ENCODE measurements at regions not wholly inside any gene's neighbourhood (a gene's known extent, or its start where the extent isn't known, plus 50 kb on each side); places are given as distances from the start of the nearest gene placed in this dataset.

- H3K27ac ChIP-seq (ENCODE audit: low read depth, low read length) = no peak overlapping the region
- TF ChIP-seq CTCF (conservative IDR thresholded peaks at IDR 0.05) = no peak
- H3K36me3 ChIP-seq (ENCODE audit: control insufficient read depth, insufficient read depth, low read length) = no peaks in the 10 kb centered on the region
- Mint-ChIP-seq H3K4me3 (peak overlapping the region; percentile 61), H3K27me3 (ENCODE audit: insufficient read depth) (peaks cover 73% of the 10 kb centered on the region), H3K9me3 (no peaks in the 10 kb centered on the region), H3K4me1 (peaks cover 14% of the 10 kb centered on the region), H3K27ac (no peak overlapping the region), H3K36me3 (ENCODE audit: low read depth) (no peaks in the 10 kb centered on the region)
- H3K9ac ChIP-seq (ENCODE audit: extremely low read depth, low read length, poor library complexity, severe bottlenecking) = no peak overlapping the region
- 7 to 9% methylated on average over 7 to 28 of the region's 31 CpGs for WGBS, 2 experiments (ENCODE audit: insufficient coverage in 1 of 2, insufficient read length in 1 of 2)
- no peaks in the 10 kb centered on the region for H3K9me3 ChIP-seq (ENCODE audit: control insufficient read depth, low read length)
- H3K27me3 ChIP-seq (ENCODE audit: control insufficient read depth, insufficient read depth, low read length, poor library complexity, severe bottlenecking) = peaks cover 59% of the 10 kb centered on the region
- H3K4me3 ChIP-seq (ENCODE audit: low read length) = peak overlapping the region; percentile 72
- no peaks in the 10 kb centered on the region for H3K4me1 ChIP-seq (ENCODE audit: control insufficient read depth, insufficient read depth, low read length)
- peak; percentile 84 for DNase-seq
These were observed 70.1 kb upstream of the CASZ1 start for GRCh38 chr1:10866321-10867093.

GRCh38 chr1:10867138-10867721 lies 70.8 kb upstream of the CASZ1 start:
- no peaks in the 10 kb centered on the region for H3K9me3 Mint-ChIP-seq
- TF ChIP-seq CTCF (conservative IDR thresholded peaks at IDR 0.05) = peak; percentile 88
- Histone ChIP-seq H3K4me3 (ENCODE audit: low read length) (no peak overlapping the region), H3K9me3 (ENCODE audit: control insufficient read depth, low read length) (no peaks in the 10 kb centered on the region), H3K9ac (ENCODE audit: extremely low read depth, low read length, poor library complexity, severe bottlenecking) (no peak overlapping the region), H3K27me3 (ENCODE audit: control insufficient read depth, insufficient read depth, low read length, poor library complexity, severe bottlenecking) (peaks cover 59% of the 10 kb centered on the region), H3K27ac (ENCODE audit: low read depth, low read length) (no peak overlapping the region), H3K36me3 (ENCODE audit: control insufficient read depth, insufficient read depth, low read length) (no peaks in the 10 kb centered on the region), H3K4me1 (ENCODE audit: control insufficient read depth, insufficient read depth, low read length) (no peaks in the 10 kb centered on the region)
- H3K27ac Mint-ChIP-seq = no peak overlapping the region
- peaks cover 14% of the 10 kb centered on the region for H3K4me1 Mint-ChIP-seq
- peak overlapping the region; percentile 61 for H3K4me3 Mint-ChIP-seq
- peaks cover 70% of the 10 kb centered on the region for H3K27me3 Mint-ChIP-seq (ENCODE audit: insufficient read depth)
- DNase-seq = peak; percentile 89
- WGBS, 2 experiments (ENCODE audit: insufficient coverage in 1 of 2, insufficient read length in 1 of 2) = 4 to 71% methylated on average over 2 to 54 of the region's 54 CpGs
- H3K36me3 Mint-ChIP-seq (ENCODE audit: low read depth) = no peaks in the 10 kb centered on the region

- H3K27ac ChIP-seq (ENCODE audit: low read depth, low read length) = no peak overlapping the region
- Mint-ChIP-seq H3K36me3 (ENCODE audit: low read depth) (no peaks in the 10 kb centered on the region), H3K4me1 (peaks cover 14% of the 10 kb centered on the region), H3K9me3 (no peaks in the 10 kb centered on the region), H3K27ac (no peak overlapping the region), H3K4me3 (peak overlapping the region; percentile 37), H3K27me3 (ENCODE audit: insufficient read depth) (peaks cover 67% of the 10 kb centered on the region)
- H3K9me3 ChIP-seq (ENCODE audit: control insufficient read depth, low read length) = no peaks in the 10 kb centered on the region
- no peak for TF ChIP-seq CTCF (conservative IDR thresholded peaks at IDR 0.05)
- H3K9ac ChIP-seq (ENCODE audit: extremely low read depth, low read length, poor library complexity, severe bottlenecking) = no peak overlapping the region
- H3K4me3 ChIP-seq (ENCODE audit: low read length) = no peak overlapping the region
- peaks cover 57% of the 10 kb centered on the region for H3K27me3 ChIP-seq (ENCODE audit: control insufficient read depth, insufficient read depth, low read length, poor library complexity, severe bottlenecking)
- H3K4me1 ChIP-seq (ENCODE audit: control insufficient read depth, insufficient read depth, low read length) = no peaks in the 10 kb centered on the region
- 76 to 77% methylated on average over 12 to 17 of the region's 17 CpGs for WGBS, 2 experiments (ENCODE audit: insufficient coverage in 1 of 2, insufficient read length in 1 of 2)
- H3K36me3 ChIP-seq (ENCODE audit: control insufficient read depth, insufficient read depth, low read length) = no peaks in the 10 kb centered on the region
- DNase-seq = no peak
These were observed 71.6 kb upstream of the CASZ1 start for GRCh38 chr1:10867914-10868598.

Measured in endodermal cell (in vitro differentiated cells).